NCI-H774 (cell line): ENCODE measurements at regions not wholly inside any gene's neighbourhood (a gene's known extent, or its start where the extent isn't known, plus 50 kb on each side); places are given as distances from the start of the nearest gene placed in this dataset.

Source experiments
- DNase-seq: peaks from one replicate; lab custom pipeline; 2025; lab: John Stamatoyannopoulos, UW

DNA sequence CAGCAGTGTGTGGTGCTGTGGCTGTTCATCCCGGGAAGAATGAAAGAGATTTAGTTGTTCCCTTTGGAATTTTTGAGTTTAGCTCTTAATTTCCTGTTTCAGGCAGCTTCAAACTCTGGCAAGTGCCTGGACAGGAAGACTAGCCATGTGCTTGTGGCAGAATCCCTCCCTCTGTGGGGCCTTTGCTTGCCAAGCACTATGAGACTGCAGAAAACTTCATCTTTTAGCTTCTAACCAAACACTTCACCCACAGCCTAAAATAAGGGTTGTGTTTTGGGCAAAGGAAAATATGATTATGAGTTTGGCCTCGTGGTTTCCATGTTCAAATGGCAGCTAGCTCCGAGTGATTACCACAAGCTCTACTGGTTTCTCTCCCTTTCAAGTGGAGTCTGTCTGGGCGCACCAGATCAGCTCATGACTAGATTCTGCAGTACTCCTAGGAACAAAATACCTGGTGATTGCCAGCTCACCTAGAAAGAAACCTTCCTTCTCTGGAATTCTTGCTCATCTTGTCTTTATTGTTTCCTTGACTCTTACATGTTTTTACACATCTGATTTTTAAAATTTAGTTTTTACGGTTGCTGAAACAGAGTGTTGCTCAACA lies 707.5 kb downstream of the SLITRK6 start:
- no peak for DNase-seq

DNA sequence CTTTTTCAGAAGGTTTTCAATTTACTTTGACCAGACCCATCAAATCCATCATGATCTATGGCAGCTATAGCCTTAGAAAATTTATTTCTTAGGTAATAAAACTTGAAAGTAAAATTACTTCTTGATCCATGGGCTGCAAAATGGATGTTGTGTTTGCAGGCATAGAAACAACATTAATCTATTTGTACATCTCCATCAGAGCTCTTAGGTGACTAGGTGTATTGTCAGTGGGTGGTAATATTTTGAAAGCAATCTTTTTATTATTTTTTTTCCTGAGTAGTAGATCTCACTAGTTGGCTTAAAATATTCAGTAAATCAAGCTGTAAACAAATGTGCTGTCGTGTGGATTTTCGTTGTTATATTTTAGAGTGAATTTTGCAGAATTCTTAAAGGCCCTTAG lies 710.0 kb downstream of the SLITRK6 start:
- DNase-seq, result no peak

DNA sequence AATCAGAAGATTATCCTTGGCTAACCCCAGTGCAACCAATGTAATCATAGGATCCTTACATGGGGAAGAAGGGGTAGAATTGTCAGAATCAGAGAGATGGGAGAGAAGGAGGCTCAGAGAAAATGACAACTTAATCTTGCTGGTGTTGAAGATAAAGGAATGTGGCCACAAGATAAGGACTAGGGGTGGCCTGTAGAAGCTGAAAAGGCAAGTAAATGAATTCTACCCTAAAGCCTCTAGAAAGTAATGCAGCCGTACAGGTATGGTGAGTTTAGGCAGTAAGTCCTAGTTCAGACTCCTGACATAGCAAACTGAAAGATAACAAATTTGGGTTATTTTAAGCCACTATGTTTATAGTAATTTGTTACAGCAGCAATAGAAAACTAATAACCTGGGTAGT lies 718.5 kb downstream of the SLITRK6 start:
- no peak for DNase-seq

DNA sequence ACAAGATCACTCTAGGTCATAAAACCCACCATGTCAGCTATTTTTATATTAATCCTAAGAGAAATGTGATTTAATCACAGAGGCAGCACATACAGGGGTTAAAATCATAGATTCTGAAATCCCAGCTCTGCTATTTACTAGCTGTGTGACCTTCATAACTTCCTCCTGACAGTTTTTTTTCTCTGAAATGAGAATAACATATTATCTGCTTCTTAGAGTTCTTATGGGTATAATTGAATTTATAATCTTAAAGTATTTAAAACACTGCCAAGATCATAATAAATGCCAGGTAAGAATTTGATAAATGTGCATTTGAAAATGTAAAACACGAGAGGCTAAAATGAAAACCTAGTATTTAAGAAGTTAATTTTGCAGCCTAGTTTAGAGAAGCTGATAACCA lies 722.9 kb downstream of the SLITRK6 start:
- no peak for DNase-seq

DNA sequence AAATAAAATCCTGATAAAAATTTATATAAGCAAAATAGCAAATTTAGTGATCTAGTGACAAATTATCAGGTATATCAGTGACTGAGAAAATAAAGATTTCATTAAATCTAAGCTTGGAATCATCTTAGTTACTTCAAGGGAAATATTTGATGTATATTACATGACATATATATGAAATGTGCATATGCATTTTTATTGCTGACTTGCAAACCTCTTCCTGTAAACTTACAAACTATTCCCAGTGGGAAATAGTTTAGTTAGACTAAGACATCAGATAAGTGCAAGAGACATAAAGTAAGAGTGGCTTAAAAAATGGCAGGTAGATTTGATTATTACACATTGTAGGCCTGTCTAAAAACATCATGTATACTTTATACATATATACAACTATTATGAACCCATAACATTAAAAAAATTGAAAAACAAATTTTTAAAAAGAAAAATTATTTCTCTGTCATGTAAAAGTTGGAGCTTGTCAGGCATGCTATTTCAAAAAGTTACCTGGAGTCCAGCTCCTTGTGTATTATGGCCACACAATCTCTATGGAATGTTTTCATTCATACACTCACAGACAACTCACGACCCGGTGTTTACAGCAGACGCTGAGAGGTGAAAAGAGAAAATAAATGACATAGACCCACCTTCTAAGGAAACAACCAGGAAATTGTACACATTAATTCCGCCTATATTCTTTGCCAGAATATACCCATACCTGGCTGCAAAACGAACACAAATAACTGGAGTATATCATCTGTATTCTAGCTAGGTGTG lies 724.5 kb downstream of the SLITRK6 start:
- no peak for DNase-seq

DNA sequence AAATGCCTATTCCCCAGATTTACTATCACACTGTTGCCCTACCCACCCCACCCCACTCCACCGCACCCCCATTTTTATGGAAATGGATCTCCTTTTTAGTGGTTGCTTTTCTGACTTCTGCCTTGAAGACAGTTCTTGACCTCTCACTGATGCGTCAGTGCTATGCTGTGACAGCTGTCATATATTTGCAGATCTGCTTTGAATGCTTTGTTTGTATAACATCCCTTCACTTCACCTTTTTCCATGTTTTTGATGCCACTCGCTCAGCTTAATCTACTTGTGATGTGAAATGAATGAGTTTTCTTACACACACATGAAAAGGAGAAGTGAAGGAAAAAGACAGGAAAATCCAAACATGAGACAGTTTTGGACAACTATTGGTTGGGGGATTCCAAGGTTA lies 731.0 kb downstream of the SLITRK6 start:
- DNase-seq, result no peak

DNA sequence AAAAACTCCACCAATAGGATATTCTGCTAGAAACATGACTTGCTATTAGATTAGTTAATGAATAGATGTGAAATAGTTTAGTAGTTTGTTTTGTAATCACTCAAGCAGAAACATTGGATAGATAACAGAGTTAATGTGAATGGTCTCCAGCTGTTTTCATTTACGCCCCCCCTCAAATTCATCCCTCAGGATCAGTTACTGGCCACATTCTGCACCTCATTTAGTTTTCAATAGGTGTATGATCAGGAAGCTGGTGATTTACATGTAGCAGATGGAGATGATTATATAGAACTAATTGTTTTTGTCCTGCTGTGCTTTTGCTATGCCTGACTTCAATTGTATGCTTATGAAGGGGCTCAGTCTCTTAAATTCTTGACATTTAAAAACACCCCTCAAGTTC lies 759.0 kb downstream of the SLITRK6 start:
- DNase-seq, result no peak

DNA sequence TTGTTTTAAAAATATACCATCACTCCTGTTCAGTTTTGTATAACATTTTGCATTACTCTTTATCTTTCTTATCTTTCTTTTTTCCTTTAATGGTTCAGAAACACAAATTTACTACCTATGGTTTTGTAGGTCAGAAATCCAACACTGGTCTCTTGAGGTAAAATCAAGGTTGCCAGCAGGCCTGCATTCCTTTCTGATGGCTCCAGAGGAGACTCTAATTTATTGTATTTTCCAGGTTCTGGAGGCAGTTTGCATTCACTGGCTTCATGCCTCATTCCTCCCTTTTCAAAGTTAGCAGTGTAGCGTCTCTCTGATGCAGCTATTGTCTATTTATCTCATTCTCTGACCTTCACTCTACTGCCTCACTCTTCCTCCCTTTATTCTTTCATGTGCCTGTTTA lies 767.4 kb downstream of the SLITRK6 start:
- no peak for DNase-seq

DNA sequence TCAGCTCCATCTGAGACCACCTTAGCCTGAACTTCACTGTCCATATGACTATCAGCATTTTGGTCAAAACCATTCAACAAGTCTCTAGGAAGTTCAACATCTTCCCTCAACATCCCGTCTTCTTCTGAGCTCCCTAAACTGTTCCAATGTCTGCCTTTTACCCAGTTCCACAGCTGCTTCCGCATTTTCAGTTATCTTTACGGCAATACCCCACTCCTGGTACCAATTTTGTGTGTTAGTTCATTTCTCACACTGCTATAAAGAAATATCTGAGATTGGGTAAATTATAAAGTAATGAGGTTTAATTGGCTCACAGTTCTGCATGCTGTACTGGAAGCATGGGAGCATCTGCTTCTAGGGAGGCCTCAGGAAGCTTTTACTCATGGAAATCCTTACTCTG lies 771.2 kb downstream of the SLITRK6 start:
- DNase-seq, result no peak

DNA sequence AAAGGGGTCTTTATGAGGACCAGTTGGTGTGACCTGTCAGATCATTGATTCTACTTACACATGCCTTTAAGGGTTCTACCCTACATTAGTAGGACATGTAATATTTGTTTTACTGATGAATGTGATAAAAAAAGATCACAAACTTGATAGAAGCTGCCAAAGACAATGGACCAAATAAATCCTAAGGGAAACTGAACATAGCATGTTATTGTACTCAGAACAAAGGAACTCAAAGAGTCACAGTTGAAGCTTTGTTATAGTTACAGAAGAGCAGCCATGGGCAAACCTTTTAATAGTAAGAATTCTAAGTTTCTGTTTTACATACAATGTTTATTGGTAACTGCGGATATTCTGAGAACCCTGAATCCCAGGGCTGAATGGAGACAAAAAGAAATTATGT lies 780.1 kb downstream of the SLITRK6 start:
- DNase-seq, result no peak

DNA sequence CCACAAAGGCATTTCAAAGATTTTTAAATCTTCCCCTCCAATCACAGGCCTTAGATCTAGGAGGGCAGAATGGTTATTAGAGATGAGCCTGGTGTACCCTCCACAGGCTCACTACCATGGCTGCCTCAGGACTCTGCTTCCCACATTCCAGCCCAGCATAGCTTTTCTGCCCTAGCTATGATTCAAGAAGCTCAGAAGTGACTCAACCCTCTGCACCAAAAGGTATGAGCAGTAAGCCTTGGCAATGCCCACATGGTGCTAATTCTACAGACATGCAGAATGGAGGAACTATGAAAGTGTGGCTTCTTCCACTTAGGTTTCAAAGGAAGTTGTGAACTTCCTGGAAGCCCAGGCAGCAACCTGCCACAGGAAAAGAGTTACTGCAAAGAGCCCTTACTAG lies 786.2 kb downstream of the SLITRK6 start:
- DNase-seq, result no peak

DNA sequence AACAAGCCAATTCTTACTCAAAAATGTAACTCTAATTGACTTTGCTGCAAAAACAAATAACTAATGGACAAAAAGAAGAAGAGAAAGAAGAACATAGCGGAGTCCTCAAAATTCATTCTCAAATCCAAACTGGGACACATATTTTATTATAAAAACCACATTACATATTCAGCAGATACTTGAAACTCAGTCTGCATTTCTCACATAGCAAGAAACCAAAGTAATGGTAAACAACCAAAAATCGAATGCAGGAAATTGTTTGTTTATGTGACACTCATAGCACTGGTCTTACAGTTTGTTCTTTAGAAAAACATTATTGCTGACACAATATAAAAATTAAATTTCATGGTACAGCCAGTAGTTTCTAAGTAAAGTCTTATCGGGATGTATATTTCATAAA lies 789.8 kb downstream of the SLITRK6 start:
- no peak for DNase-seq

DNA sequence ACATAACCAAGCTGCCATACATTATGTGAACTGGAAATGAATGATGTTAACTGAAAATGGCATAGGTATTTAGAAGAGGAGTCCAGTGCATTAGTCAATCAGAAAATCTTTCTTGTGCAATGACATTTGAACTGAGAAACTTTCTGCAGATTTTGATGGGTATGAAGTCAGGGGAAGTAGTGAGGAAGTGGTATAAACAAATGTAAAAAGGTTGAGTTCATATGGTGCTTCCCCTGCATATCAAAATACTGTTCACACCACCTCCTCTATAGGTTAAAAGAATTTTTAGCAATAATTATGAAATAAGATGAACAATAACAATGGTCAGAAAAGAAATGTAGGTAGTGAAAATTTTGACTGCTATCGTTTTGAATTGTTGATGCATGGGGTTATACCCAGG lies 800.0 kb downstream of the SLITRK6 start:
- no peak for DNase-seq

DNA sequence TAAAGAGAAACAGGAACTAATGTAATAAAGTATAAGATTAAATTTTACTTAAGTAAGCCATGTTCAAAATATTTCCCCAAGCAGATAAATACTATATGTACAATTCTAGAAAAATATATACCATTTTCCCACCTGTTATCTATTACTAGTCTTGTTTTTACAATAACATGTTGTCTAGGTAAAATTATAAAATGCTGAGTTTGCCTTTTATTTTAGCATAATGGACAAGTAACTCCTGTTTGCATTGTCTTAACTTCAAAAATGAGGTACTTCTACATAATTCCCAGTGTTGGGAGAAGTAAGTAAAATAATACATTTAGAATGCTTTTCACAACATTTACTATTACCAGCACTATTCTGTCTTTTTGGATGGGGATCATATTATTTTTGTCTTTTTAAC lies 800.5 kb downstream of the SLITRK6 start:
- DNase-seq, result no peak

DNA sequence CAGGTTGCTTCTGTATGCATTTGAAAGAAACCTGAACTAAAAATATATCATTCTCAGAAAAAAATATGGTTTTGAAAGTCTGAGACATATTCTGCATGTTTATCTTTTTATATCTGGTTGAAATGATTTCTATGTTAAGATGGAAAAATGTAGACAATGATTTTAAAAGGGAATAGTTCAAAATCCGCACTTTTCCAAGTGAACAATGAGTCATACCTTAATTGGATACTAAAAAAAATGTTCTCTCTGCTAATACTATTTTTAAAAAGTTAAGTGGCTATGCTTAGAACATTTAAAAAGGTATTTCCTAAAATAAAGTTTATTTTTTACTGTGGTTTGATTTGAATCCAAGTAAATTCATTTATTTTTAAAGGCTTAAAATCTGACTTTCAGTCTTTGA lies 801.4 kb downstream of the SLITRK6 start:
- DNase-seq, result no peak

DNA sequence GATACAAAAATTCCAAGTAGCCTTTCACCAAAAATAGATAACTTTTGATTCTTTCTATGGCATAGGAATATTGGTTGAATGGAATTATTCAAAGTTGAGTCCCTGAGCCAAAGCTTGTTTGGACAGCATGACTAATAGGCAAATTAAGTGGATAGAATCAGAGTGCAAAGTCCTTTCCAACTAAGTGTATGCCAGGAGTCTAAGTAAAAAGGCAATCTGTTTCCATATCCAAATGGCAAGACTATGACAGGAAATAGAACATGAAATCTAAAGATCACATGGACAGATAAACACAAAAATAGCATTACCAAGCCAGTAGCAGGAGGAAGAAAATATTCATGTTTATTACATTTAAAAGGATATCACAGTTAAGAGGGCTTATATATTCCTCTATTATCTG lies 804.6 kb downstream of the SLITRK6 start:
- no peak for DNase-seq

DNA sequence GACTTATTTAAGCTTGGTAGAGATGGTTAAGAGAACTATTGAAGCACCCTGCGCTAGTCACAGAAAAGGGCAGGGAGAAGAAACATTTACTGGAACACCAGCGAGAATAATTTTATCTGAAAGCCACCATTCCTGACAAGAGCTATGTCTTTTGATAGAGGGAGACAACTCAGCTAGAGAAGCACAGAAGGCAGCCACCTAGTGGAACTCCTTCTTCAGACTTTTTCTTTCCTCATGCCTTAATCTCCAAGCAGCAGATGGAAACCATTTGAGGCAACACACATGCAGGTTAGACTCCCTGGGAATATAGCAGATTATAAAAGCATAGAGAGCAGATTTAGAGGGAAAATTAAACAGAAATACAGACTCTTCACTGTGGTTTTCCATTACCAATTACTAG lies 813.4 kb downstream of the SLITRK6 start:
- DNase-seq, result no peak

DNA sequence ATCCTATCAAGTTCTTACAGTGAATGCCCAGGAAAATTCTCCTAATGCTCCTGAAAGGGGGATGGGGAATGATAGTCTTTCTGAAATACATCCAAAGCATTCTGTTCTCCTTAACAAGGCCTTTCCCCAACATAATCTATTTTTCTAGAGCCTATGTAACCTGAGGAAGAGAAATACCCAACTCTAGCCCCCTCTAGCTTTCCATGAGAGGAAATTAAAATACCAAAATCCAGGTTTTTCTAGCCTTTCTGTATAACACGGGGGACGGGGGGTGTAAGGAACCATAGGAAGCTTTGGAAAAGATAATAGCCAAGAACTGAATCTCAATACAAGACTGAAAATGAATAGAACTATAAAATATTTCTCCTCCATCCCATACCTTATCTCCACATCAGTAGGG lies 815.9 kb downstream of the SLITRK6 start:
- DNase-seq, result no peak

DNA sequence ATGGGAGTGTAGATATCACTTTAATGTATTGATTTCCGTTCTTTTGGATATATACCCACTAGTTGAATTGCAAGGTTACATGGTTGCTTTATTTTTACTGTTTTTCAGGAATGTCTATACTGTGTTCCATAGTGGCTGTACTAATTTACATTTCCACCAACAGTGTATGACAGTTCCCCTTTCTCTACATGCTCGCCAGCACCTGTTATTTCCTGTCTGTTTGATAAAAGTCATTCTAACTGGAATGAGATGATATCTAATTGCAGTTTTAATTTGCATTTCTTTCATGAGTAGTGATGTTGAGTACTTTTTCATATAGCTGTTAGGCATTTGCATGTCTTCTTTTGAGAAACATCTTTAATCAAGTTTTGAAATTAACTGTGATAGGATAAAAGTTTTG lies 818.6 kb downstream of the SLITRK6 start:
- DNase-seq, result no peak

DNA sequence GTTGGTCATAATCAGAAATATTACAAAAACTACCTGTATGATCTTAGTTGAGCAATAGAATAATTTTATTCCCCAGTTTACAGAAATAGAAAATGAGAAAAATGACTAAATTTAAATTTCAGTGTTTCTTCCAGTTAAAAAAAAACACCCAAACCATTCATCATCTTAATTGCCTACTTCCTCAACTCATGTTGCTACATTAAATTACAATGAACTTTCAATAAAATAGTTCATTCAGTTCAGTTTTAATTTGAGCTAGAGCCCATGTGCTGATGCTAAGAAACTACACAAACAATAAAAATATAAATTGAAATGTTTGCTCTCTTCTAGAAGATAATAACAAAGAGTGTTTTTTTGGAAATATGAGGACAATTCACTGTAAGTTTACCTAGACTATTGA lies 820.4 kb downstream of the SLITRK6 start:
- DNase-seq, result no peak

DNA sequence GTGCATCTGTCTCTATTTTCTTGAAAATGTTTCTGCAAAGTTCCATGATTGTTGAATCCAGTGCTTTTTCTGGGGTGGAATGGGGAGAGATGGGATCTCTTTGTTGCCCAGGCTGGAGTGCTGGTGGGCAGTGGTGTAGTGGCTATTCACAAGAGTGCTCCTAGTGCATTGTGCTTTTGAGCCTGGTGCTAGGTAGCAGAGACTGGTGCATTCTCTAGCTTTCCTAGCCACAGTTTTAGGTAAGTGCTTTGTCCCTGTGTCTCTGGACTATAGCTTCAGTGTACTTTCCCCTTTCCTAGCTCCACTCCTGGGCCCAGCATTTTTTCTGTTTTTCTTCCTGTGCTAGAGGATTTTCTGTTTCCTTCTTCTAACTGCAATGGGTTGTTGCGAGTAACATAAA lies 825.6 kb downstream of the SLITRK6 start:
- DNase-seq, result no peak

DNA sequence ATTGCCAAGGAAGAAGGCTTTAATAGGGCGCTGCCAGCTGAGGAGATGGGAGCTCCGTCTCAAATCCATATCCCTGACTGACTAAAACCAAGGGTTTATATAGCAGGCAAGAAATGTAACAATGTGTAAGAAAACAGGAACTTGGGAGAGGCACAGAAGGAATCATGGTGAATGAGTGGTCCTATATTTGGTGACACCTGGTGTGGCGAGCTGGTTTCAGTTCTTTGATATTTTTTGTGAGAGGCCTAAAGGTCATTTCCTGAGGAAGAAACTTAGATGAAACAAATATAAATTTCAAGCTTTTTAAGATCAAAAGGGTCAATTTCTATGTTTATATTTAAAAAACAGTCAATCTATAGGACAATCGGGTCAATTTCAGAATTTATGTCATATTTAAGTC lies 826.3 kb downstream of the SLITRK6 start:
- DNase-seq, result no peak

DNA sequence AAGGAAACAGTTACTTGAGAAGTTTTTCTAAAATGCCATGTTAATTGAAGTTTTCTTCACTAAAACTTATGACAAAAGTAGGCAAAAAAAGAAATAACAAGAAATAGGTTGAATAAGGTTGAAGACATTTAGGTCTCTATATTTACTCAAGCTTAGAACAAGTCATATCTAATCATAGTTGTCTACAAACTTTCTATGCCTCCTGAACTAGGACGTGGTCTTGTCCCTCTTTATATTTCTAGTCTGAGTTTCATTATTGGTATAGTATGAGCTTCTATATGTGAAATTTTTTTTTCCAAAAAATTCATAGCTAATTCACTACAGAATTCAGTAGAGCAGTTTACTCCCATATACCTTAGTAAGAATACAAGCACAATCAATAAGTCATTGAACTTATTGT lies 836.4 kb downstream of the SLITRK6 start:
- DNase-seq, result no peak

DNA sequence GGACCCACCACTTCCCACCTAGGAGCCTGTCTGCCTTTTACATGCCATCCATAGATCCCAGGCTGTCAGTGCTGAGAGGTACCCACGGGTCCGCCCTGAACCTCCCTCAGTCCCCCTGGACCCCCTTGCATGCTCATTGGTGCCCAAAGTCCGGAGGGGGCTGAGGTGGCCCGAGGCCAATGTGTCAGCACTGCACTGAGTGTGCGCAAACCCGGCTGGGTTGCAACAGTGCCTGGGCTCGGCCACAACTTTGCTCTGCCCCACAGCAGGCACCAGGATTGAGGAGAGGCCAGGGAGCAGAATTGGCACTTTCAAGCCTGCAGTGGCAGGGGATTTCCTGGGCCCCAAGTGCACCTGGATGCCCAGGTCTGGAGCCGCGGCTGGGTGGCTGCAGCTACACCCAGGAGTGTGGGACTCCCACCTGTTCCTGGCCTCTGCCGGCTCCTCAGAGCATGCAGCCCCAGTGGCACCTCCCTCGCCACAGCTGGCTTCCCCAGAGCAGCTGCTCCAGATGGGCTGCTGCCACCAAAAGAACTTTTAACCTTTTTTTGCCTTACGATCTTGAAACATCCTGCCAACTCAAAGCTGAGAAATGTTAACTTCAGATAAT lies 837.0 kb downstream of the SLITRK6 start:
- DNase-seq, result no peak
